ENCODE measurements at regions not wholly inside any gene's neighbourhood (a gene's known extent, or its start where the extent isn't known, plus 50 kb on each side); places are given as distances from the start of the nearest gene placed in this dataset.

DNA sequence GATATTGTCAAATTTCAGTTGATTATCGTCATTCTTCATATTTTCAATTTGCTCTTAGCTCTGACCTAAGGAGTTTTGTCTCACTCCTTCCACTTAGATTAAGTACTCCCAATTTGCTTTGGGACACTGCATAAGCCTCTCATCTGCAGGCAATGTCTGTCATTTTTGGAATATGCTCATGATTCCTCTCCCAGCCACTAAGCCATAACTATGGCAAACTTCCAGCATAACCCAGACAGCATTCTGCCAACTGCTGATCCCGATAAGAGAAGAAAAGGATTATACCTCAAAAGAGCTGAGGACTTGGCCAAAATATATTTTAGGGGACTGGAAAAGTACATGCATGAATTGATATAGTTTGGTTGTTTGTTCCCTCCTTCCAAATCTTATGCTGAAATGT is 444.4 kb downstream of the GABRG1 start:
- no peaks in the 10 kb centered on the region for H3K27me3 ChIP-seq (ENCODE audit: insufficient read depth, low read length)
- Mint-ChIP-seq H3K4me1 (ENCODE audit: low read depth, unreplicated experiment) (no peaks in the 10 kb centered on the region), H3K27me3 (ENCODE audit: low read depth, unreplicated experiment) (no peaks in the 10 kb centered on the region), H3K36me3 (ENCODE audit: low read depth, unreplicated experiment) (no peaks in the 10 kb centered on the region), H3K27ac (ENCODE audit: unreplicated experiment) (no peak overlapping the region), H3K4me3 (ENCODE audit: unreplicated experiment) (no peak overlapping the region), H3K9me3 (ENCODE audit: unreplicated experiment) (no peaks in the 10 kb centered on the region)
- TF ChIP-seq EZH2 (IDR thresholded peaks at IDR 0.05; ENCODE audit: insufficient read depth, low read length): no peak
- TF ChIP-seq, protein P1, sequence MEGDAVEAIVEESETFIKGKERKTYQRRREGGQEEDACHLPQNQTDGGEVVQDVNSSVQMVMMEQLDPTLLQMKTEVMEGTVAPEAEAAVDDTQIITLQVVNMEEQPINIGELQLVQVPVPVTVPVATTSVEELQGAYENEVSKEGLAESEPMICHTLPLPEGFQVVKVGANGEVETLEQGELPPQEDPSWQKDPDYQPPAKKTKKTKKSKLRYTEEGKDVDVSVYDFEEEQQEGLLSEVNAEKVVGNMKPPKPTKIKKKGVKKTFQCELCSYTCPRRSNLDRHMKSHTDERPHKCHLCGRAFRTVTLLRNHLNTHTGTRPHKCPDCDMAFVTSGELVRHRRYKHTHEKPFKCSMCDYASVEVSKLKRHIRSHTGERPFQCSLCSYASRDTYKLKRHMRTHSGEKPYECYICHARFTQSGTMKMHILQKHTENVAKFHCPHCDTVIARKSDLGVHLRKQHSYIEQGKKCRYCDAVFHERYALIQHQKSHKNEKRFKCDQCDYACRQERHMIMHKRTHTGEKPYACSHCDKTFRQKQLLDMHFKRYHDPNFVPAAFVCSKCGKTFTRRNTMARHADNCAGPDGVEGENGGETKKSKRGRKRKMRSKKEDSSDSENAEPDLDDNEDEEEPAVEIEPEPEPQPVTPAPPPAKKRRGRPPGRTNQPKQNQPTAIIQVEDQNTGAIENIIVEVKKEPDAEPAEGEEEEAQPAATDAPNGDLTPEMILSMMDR (IDR thresholded peaks at IDR 0.05; ENCODE audit: insufficient read depth, low read depth, low read length): no peak
- H3K27ac ChIP-seq (ENCODE audit: low read depth, low read length): no peak overlapping the region
- H4K20me1 ChIP-seq (ENCODE audit: insufficient read depth, low read length): no peaks in the 10 kb centered on the region
- no peaks in the 10 kb centered on the region for H3K79me2 ChIP-seq (ENCODE audit: insufficient read depth, low read length)
- no peak overlapping the region for H2AFZ ChIP-seq (ENCODE audit: low read depth, low read length)
- no peaks in the 10 kb centered on the region for H3K9me3 ChIP-seq (ENCODE audit: insufficient read depth, low read depth, low read length)
- no peak overlapping the region for H3K9ac ChIP-seq (ENCODE audit: low read length)
- H3K4me3 ChIP-seq (ENCODE audit: insufficient read depth, low read depth, low read length): no peak overlapping the region
- no peak for FAIRE-seq
- H3K4me1 ChIP-seq (ENCODE audit: insufficient read depth, low read length): no peaks in the 10 kb centered on the region
- no peaks in the 10 kb centered on the region for H3K36me3 ChIP-seq (ENCODE audit: insufficient read depth, low read length)
- DNase-seq (ENCODE audit: low read depth): no peak
- no peak overlapping the region for H3K4me2 ChIP-seq (ENCODE audit: low read length)

DNA sequence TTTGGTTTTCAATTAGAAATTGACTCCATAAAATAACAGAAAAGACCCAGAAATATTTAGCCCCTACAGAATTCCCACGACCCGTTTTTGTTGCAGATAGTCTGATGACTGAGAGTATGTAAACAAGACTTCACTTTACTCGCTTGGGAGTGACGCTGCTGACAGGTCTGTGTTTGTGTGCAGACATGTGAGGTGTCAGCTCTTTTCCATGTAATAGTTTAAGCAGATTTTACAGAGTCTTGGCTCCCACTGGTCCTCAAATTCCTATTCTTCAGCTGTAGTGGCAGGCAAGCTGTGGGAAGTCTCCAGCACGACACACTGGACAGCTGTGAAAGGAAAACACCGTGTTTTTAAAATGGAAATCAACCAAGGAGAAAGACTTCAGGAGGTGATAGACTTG is 455.7 kb downstream of the GABRG1 start:
- Mint-ChIP-seq H3K4me3 (ENCODE audit: unreplicated experiment) (no peak overlapping the region), H3K27ac (ENCODE audit: unreplicated experiment) (no peak overlapping the region), H3K4me1 (ENCODE audit: low read depth, unreplicated experiment) (no peaks in the 10 kb centered on the region), H3K9me3 (ENCODE audit: unreplicated experiment) (no peaks in the 10 kb centered on the region), H3K36me3 (ENCODE audit: low read depth, unreplicated experiment) (no peaks in the 10 kb centered on the region), H3K27me3 (ENCODE audit: low read depth, unreplicated experiment) (no peaks in the 10 kb centered on the region)
- H3K79me2 ChIP-seq (ENCODE audit: insufficient read depth, low read length): no peaks in the 10 kb centered on the region
- H2AFZ ChIP-seq (ENCODE audit: low read depth, low read length): no peak overlapping the region
- H3K4me2 ChIP-seq (ENCODE audit: low read length): no peak overlapping the region
- H3K27ac ChIP-seq (ENCODE audit: low read depth, low read length): no peak overlapping the region
- no peaks in the 10 kb centered on the region for H3K36me3 ChIP-seq (ENCODE audit: insufficient read depth, low read length)
- H3K4me3 ChIP-seq (ENCODE audit: insufficient read depth, low read depth, low read length): no peak overlapping the region
- FAIRE-seq: no peak
- H3K9me3 ChIP-seq (ENCODE audit: insufficient read depth, low read depth, low read length): no peaks in the 10 kb centered on the region
- H3K4me1 ChIP-seq (ENCODE audit: insufficient read depth, low read length): no peaks in the 10 kb centered on the region
- no peak overlapping the region for H3K9ac ChIP-seq (ENCODE audit: low read length)
- no peak for DNase-seq (ENCODE audit: low read depth)
- TF ChIP-seq EZH2 (IDR thresholded peaks at IDR 0.05; ENCODE audit: insufficient read depth, low read length): no peak
- TF ChIP-seq, protein P1 (IDR thresholded peaks at IDR 0.05; ENCODE audit: insufficient read depth, low read depth, low read length): no peak
- H4K20me1 ChIP-seq (ENCODE audit: insufficient read depth, low read length): no peaks in the 10 kb centered on the region
- no peaks in the 10 kb centered on the region for H3K27me3 ChIP-seq (ENCODE audit: insufficient read depth, low read length)

DNA sequence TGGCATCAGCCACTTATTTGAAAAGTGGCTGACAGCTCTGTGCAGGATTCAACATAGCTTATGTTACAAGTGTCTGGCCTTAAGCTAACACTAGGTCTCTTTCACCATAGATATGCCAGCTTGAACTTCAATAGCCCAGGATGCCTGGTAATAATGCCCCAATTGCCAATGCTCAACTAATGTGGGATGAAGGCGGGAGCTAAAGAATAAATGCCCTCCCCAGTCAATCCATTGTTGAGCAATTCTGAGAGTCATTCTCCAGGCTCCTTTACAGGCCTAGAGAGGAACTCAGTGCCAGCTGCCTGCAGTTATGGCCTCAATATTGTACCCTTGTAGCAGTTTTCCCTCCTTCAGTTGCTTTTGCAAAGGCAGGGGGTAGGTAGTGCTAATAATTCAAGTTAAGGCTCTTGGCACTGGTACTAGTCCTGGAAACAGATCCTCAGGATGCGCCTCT is 460.2 kb downstream of the GABRG1 start:
- Histone ChIP-seq H3K9ac (ENCODE audit: low read length) (no peak overlapping the region), H2AFZ (ENCODE audit: low read depth, low read length) (no peak overlapping the region), H3K4me3 (ENCODE audit: insufficient read depth, low read depth, low read length) (no peak overlapping the region), H3K36me3 (ENCODE audit: insufficient read depth, low read length) (no peaks in the 10 kb centered on the region), H3K27me3 (ENCODE audit: insufficient read depth, low read length) (no peaks in the 10 kb centered on the region), H3K4me2 (ENCODE audit: low read length) (no peak overlapping the region), H3K4me1 (ENCODE audit: insufficient read depth, low read length) (no peaks in the 10 kb centered on the region), H3K27ac (ENCODE audit: low read depth, low read length) (no peak overlapping the region), H3K9me3 (ENCODE audit: insufficient read depth, low read depth, low read length) (no peaks in the 10 kb centered on the region), H3K79me2 (ENCODE audit: insufficient read depth, low read length) (no peaks in the 10 kb centered on the region), H4K20me1 (ENCODE audit: insufficient read depth, low read length) (no peaks in the 10 kb centered on the region)
- DNase-seq (ENCODE audit: low read depth) (no peak), FAIRE-seq (no peak)
- TF ChIP-seq, protein P1 (IDR thresholded peaks at IDR 0.05; ENCODE audit: insufficient read depth, low read depth, low read length): no peak
- no peak for TF ChIP-seq EZH2 (IDR thresholded peaks at IDR 0.05; ENCODE audit: insufficient read depth, low read length)
- Mint-ChIP-seq H3K27ac (ENCODE audit: unreplicated experiment) (no peak overlapping the region), H3K4me3 (ENCODE audit: unreplicated experiment) (no peak overlapping the region), H3K27me3 (ENCODE audit: low read depth, unreplicated experiment) (no peaks in the 10 kb centered on the region), H3K9me3 (ENCODE audit: unreplicated experiment) (no peaks in the 10 kb centered on the region), H3K4me1 (ENCODE audit: low read depth, unreplicated experiment) (no peaks in the 10 kb centered on the region), H3K36me3 (ENCODE audit: low read depth, unreplicated experiment) (no peaks in the 10 kb centered on the region)

Data from astrocyte (in vitro differentiated cells and primary cell).